Activated T-cell treated with anti-CD3 and anti-CD28 coated beads, Interleukin-2, amount 50 U/mL, for 4 hours (primary cell): ENCODE measurements at regions not wholly inside any gene's neighbourhood (a gene's known extent, or its start where the extent isn't known, plus 50 kb on each side); places are given as distances from the start of the nearest gene placed in this dataset.

Experiments used
- ATAC-seq, 2 donors: fragments of 200-7000 bp; cut with Tn5 transposase; one replicate each; pipeline ENCODE4 v1.10.0; 2021
- DNase-seq: peaks from one replicate; pipeline ENCODE4 v3.0.0-alpha.2; 2020
- H3K27me3 Mint-ChIP-seq: one replicate; pipeline ENCODE4 v1.8.0; 2021; ENCODE audit warnings: low read depth, mixed read lengths
- H3K36me3 Mint-ChIP-seq: one replicate; pipeline ENCODE4 v1.8.0; 2022; ENCODE audit warnings: mixed read lengths; ENCODE audit not compliant: insufficient read depth
- H3K4me1 Mint-ChIP-seq: one replicate; pipeline ENCODE4 v1.8.0; 2021; ENCODE audit warnings: low read depth, mixed read lengths
- H3K4me3 Mint-ChIP-seq: one replicate; pipeline ENCODE4 v1.8.0; 2021; ENCODE audit warnings: mild to moderate bottlenecking, moderate library complexity, mixed read lengths
- H3K9me3 Mint-ChIP-seq: one replicate; pipeline ENCODE4 v1.8.0; 2021; ENCODE audit warnings: mixed read lengths

DNA sequence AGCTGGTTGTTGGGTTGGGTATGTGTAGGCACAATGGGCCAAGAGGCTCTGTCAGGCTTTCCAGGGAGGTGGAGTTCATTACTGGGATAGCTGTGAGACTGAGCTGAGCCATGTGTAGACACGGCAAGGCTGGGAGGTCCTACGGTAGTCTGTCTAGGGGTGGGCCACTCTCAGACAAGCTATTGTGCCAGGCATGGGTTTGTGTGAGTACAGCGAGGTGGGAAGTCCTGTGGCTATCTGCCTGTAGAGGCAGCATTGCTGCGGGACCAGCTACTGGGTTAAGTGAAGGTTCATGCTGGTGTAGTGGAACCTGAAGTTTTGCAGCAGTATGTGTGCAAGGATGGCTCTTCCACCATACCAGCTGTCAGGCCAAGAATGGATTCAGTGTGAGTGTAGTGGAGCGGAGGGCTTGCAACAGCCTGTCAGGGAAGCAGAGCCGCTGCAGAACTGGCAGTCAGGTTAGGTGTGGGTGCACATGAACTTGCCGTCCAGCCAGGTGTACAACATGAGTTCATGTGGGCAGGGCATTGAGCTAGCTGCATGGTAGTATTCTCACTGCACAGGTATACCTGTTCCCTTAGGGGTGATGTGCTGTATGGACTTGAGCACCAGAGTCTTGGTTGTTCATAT lies 78.0 kb upstream of the CENPW start:
- ATAC-seq, result no peak
- no peaks in the 10 kb centered on the region for H3K4me1 Mint-ChIP-seq
- peaks cover 33% of the 10 kb centered on the region for H3K9me3 Mint-ChIP-seq
- peaks cover 12% of the 10 kb centered on the region for H3K36me3 Mint-ChIP-seq
- no peaks in the 10 kb centered on the region for H3K27me3 Mint-ChIP-seq
- no peak for DNase-seq
- no peak overlapping the region for H3K4me3 Mint-ChIP-seq

DNA sequence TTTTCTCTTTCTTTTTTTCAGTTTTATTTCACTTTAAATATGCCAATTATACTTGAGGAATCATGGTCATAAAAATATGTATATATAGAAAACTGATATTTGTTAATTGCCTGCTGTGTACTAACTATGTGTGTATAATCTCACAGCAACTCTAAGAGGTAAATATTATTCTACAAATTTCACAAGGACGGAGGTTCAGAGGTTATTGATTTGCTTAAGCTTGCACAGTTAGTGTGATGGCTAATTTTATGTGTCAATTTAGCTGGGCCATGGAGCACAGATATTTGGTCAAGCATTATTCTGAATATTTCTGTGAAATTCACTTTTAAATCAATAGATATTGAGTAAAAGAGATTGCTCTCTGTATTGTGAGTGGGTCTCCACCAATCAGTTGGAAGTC lies 75.7 kb upstream of the CENPW start:
- ATAC-seq, result no peak
- H3K4me3 Mint-ChIP-seq, result no peak overlapping the region
- no peak for DNase-seq
- peaks cover 10% of the 10 kb centered on the region for H3K36me3 Mint-ChIP-seq
- no peaks in the 10 kb centered on the region for H3K27me3 Mint-ChIP-seq
- peaks cover 29% of the 10 kb centered on the region for H3K9me3 Mint-ChIP-seq
- H3K4me1 Mint-ChIP-seq, result no peaks in the 10 kb centered on the region

DNA sequence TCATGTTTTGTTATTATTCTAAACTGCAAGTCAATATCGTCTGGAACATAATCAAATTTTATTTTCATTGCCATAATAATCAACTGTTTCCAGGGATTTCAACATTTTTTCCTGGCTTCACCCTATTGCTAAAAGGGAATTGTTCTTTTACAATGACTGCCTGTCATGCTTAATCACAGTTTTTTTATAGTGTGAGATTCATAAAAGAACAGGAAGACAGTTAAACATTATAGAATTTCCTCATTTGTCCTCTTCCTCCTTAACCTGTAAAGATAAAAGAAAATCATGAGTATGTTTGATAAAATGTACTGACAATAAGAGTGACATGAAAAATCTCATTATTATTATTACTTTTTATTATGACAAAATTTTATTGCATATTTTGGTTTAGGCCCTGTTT lies 73.3 kb upstream of the CENPW start:
- no peaks in the 10 kb centered on the region for H3K4me1 Mint-ChIP-seq
- ATAC-seq (no peak), DNase-seq (no peak)
- peaks cover 8% of the 10 kb centered on the region for H3K9me3 Mint-ChIP-seq
- H3K4me3 Mint-ChIP-seq, result no peak overlapping the region
- H3K36me3 Mint-ChIP-seq, result peaks cover under 1% of the 10 kb centered on the region
- H3K27me3 Mint-ChIP-seq, result no peaks in the 10 kb centered on the region

DNA sequence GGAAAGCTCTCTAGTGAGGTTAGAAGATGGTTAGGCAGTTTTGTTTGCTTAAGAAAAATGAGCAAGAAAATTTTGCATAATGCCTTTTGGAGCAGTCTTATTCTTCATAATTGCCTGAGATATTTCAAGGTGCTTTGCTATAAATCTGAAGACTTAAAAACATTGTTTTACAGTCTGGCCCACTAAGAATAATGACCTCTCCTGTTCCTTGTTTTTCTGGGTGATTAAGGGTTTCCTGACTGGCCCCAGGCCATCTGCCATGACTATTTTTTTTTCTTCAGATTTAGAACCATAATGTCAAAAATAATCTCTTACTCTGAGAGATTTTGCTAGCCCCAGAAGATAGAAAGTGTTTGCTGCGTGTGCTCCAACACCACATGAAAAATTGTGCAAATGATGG lies 72.3 kb upstream of the CENPW start:
- peaks cover 5% of the 10 kb centered on the region for H3K9me3 Mint-ChIP-seq
- DNase-seq, result no peak
- no peaks in the 10 kb centered on the region for H3K27me3 Mint-ChIP-seq

DNA sequence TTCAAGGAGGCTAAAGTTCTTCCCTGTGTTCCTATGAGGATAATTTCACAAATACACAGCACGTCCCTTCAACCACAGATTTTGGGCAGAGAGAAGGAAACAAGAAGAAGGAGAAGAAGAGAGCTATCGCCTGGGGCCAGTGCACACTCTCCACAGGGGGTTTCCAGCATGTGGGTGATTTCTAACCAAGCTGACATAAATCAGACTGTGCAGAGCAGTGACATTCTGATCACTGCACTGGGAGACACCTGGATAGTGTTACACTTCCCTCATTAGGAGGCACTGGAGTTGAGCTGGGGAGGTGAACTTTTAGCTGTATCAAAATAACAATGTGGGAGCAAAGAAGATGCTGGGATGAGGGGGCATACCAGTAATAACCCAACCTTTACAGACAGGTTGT lies 71.8 kb upstream of the CENPW start:
- DNase-seq, result no peak
- no peak overlapping the region for H3K4me3 Mint-ChIP-seq
- H3K9me3 Mint-ChIP-seq, result no peaks in the 10 kb centered on the region
- no peak for ATAC-seq
- no peaks in the 10 kb centered on the region for H3K36me3 Mint-ChIP-seq
- no peaks in the 10 kb centered on the region for H3K27me3 Mint-ChIP-seq
- no peaks in the 10 kb centered on the region for H3K4me1 Mint-ChIP-seq

More for the DNA sequence above, 72.3 kb upstream of the CENPW start:
- no peaks in the 10 kb centered on the region for H3K4me1 Mint-ChIP-seq
- H3K36me3 Mint-ChIP-seq, result no peaks in the 10 kb centered on the region
- ATAC-seq, result no peak
- H3K4me3 Mint-ChIP-seq, result no peak overlapping the region

DNA sequence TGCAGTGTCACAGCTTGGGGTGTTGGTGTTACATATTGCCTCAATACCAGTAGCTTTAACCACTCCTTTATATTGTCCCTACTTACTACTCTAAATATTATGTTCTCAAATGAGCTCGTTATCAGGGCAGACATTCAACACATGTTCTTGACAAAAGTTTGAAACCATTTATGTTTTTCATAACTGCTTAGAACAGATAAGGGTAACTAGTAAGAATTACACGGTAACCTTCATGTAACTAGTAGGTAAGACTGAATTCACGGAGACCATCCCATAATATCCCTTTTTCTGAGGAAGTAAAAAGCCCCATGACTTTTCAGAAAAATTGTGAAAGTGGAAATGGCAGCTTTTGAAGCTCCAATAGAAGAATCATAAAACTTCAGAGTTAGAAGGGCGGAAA lies 59.6 kb upstream of the CENPW start:
- H3K27me3 Mint-ChIP-seq, result no peaks in the 10 kb centered on the region
- no peaks in the 10 kb centered on the region for H3K9me3 Mint-ChIP-seq
- H3K4me3 Mint-ChIP-seq, result no peak overlapping the region
- H3K36me3 Mint-ChIP-seq, result no peaks in the 10 kb centered on the region
- H3K4me1 Mint-ChIP-seq, result no peaks in the 10 kb centered on the region
- ATAC-seq, result no peak
- DNase-seq, result no peak

DNA sequence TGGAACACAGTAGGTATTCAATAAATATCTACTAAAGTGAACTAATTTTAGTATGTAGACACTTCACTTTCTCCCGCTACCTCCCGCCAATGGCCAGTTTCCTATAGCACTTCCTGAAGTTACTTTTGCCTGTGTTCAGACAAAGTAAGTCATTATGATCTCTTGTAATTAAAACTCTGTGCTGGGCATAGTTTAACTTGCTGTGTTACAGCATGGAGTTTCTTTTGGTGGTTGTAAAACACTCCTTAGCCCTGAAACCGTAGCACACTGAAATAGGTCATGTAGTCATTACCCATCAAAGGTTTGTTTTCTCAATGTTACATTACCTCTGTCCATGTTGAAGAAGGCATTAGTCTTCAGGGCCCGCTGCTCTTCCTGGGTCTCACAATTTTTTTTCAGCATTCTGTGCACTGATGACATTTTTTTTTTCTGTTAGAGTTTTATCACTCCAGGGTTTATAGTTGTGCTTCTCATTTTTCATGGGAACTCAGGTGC lies 54.0 kb upstream of the CENPW start:
- Mint-ChIP-seq H3K4me1 (no peaks in the 10 kb centered on the region), H3K36me3 (no peaks in the 10 kb centered on the region), H3K4me3 (no peak overlapping the region), H3K27me3 (no peaks in the 10 kb centered on the region), H3K9me3 (no peaks in the 10 kb centered on the region)
- ATAC-seq, result no peak
- DNase-seq, result no peak
